ENCODE measurements at regions not wholly inside any gene's neighbourhood (a gene's known extent, or its start where the extent isn't known, plus 50 kb on each side); places are given as distances from the start of the nearest gene placed in this dataset.
A peak's percentile ranks its signal among the peaks of the same experiment; 100 is the strongest.
"Not testable (repeated sequence)": the region's sequence is repeated elsewhere in the genome, so short reads cannot be mapped to it uniquely, and the experiment has no call there.

DNA sequence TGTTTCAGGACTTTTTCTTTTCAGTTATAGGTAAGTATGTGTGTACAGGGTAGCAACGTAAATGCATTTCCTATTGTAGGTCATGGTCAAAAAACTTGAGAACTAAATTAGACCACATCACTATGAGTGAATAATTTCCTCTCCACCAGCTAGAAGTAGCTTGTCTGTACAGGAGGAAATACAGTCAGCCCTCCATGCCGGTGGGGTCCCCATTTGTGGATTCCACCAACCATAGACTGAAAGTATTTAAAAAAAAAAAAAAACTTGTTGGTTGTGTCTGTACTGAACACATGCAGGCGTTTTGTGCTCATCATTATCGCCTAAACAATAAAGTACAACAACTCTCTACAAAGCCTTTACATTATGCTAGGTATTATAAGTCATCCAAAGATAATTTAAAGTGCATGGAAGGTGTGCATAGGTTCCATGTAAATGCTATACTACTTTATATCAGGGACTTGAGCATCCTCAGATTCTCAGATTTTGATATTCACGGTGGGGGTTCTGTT is 94.2 kb upstream of the NDUFV2 start:
- TF ChIP-seq GATA1 (IDR thresholded peaks at IDR 0.05; ENCODE audit: low read depth, low read length) (no peak), POLR2A (IDR thresholded peaks at IDR 0.05; ENCODE audit: low read length) (no peak)
- peak in 1 of 2 experiments; percentile 49 for DNase-seq

DNA sequence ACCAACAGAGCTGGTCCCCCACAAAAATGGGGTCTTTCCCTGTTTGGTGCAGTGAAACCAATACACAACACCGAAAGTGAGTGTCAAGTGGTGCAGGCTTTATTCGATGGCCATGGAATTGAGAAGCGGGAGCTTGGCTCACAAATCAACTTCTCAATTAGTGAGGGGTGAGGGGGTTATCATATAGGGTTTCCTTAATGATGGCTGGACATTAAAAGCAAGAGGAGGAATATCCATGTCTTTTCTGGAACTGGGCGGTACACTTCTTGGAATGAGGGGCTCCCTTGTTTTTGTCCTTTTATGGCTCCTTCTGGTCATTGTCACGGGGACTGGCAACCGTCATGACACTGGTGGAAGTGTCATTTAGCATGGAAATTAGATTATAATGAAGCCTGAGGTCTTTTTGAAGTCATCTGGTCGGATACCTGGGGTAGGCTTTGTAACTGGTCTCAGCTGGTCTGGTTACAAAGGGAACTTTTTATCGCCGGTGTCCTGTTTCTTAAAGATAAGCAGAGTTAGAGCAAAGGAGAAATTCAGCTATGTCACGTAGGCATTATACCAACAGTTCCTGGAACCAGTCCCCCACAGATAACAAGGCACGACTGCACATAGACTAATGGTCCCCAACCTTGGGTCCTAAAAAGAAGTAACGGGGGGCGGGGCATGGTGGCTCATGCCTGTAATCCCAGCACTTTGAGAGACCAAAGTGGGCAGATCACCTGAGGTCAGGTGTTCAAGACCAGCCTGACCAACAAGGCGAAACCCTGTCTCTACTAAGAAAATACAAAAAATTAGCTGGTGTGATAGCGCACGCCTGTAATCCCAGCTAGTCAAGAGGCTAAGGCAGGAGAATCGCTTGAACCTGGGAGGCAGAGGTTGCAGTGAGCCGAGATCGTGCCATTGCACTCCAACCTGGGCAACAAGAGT is 93.5 kb upstream of the NDUFV2 start:
- TF ChIP-seq POLR2A (IDR thresholded peaks at IDR 0.05; ENCODE audit: low read length) (peak; percentile 32), GATA1 (IDR thresholded peaks at IDR 0.05; ENCODE audit: low read depth, low read length) (peak; percentile 47)
- DNase-seq: peak; percentile 87 to 98

DNA sequence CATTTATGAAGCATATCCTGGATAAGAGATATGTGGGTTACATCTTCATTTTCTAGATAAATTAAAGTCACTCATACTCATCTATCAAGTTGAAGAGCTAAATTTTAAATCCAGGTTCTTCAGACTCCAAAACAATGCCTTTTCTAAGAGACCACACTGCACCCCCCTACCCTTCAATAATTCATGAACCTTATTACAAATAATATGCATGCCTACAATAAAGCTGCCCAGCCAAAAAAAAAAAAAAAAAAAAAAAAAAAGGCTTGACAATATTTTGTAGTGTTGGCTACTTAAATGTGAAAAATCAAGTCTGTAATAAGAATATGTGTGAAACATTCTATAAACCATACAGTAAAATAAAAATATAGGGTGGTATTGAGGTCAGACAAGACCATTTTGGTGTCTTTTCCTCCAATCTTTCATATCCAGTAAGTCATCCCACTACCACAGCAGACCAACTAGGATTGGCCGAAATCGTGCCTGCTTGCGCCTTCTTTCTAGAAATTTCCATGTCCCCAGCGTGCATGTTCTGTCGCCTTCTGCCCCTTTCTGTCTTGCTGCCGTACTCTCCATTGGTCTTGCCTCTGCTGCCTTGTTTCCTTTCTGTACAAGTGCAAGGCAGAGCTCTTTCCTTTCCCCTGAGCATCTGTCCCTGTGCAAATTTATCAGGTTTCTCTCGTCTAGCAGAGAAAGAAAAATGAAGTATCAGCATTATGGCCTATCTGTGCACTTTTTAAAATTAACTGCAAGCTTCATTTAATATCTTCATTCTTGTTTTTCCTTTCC is 92.6 kb upstream of the NDUFV2 start:
- peak in 1 of 2 experiments; percentile 52 for DNase-seq
- no peak for TF ChIP-seq POLR2A (IDR thresholded peaks at IDR 0.05; ENCODE audit: low read length)
- no peak for TF ChIP-seq GATA1 (IDR thresholded peaks at IDR 0.05; ENCODE audit: low read depth, low read length)

GRCh38 chr18:9011431-9011830 is 91.1 kb upstream of the NDUFV2 start:
- DNase-seq: no peak
- TF ChIP-seq POLR2A (IDR thresholded peaks at IDR 0.05; ENCODE audit: low read length) (no peak), GATA1 (IDR thresholded peaks at IDR 0.05; ENCODE audit: low read depth, low read length) (no peak)

DNA sequence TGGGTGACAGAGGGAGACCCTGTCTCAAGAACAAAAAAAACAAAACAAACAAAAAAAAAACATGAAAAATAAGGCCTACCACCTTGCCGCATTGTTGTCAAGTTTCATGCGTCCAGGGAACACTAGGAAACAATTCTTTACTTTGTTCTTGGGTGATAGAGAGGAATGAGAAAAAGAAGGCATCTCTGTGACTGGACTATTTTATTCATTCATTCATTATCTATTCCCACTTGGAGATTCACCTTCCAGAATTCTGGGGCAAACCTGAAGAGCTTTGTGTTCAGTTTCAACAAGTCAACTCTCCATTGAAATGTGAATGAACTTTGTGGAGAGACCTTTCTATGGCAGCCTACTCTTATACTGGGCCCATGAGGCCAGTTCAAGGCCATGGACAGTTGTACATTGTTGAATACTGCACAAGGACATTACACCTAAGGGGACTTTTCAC is 88.5 kb upstream of the NDUFV2 start:
- TF ChIP-seq GATA1 (IDR thresholded peaks at IDR 0.05; ENCODE audit: low read depth, low read length) (no peak), POLR2A (IDR thresholded peaks at IDR 0.05; ENCODE audit: low read length) (no peak)

GRCh38 chr18:9015689-9016088 is 86.8 kb upstream of the NDUFV2 start:
- no peak for TF ChIP-seq POLR2A (IDR thresholded peaks at IDR 0.05; ENCODE audit: low read length)
- TF ChIP-seq GATA1 (IDR thresholded peaks at IDR 0.05; ENCODE audit: low read depth, low read length): no peak
- DNase-seq: no peak

More for the DNA sequence above, 88.5 kb upstream of the NDUFV2 start:
- peak in 1 of 2 experiments; percentile 22 for DNase-seq

GRCh38 chr18:9016633-9017166 is 85.8 kb upstream of the NDUFV2 start:
- no peak for TF ChIP-seq POLR2A (IDR thresholded peaks at IDR 0.05; ENCODE audit: low read length)
- TF ChIP-seq GATA1 (IDR thresholded peaks at IDR 0.05; ENCODE audit: low read depth, low read length): no peak
- DNase-seq: peak in 1 of 2 experiments; percentile 92

- peak; percentile 65 for TF ChIP-seq POLR2A (IDR thresholded peaks at IDR 0.05; ENCODE audit: low read length)
- no peak for TF ChIP-seq GATA1 (IDR thresholded peaks at IDR 0.05; ENCODE audit: low read depth, low read length)
- peak; percentile 95 to 96 for DNase-seq
These were observed 85.2 kb upstream of the NDUFV2 start for GRCh38 chr18:9017167-9017904.

DNA sequence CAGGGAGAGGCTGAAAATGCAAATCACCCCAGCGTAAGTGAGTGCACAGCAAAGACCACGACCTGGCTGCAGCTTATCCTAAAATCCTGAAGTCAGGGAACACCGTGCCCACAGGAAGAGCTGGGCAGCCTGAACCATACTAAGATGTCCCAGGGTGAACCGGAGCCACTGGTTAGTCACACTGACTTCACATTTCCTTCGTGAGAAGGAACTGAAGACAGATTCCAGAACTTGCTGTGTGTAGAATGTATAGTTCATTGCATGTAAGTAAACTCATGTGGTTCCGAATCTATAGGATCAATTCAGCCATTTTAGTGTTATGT is 84.6 kb upstream of the NDUFV2 start:
- DNase-seq: no peak
- no peak for TF ChIP-seq POLR2A (IDR thresholded peaks at IDR 0.05; ENCODE audit: low read length)
- no peak for TF ChIP-seq GATA1 (IDR thresholded peaks at IDR 0.05; ENCODE audit: low read depth, low read length)

GRCh38 chr18:9019135-9019534 is 83.4 kb upstream of the NDUFV2 start:
- TF ChIP-seq POLR2A (IDR thresholded peaks at IDR 0.05; ENCODE audit: low read length) (no peak), GATA1 (IDR thresholded peaks at IDR 0.05; ENCODE audit: low read depth, low read length) (no peak)
- no peak for DNase-seq

- DNase-seq: no peak
- TF ChIP-seq GATA1 (IDR thresholded peaks at IDR 0.05; ENCODE audit: low read depth, low read length) (no peak), POLR2A (IDR thresholded peaks at IDR 0.05; ENCODE audit: low read length) (no peak)
These were observed 82.3 kb upstream of the NDUFV2 start for GRCh38 chr18:9020221-9020620.

DNA sequence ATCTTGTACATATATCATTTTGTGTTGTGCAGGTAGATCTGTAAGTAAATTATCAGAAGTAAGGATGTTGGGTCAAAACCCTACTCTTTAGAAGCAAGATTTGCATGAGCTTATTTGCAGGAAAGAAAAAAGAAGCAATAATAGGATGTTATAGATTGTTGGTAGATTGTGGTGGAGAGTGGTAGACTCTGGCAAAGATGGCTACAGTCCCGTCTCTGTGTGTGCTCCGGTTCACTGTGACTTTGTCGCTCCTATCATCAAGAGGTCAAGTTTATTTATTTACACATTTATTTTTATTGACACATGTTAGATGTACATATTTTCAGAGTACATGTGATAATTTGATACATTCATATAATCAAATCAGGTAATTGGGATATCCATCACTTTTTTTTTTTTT is 81.0 kb upstream of the NDUFV2 start:
- no peak for DNase-seq
- TF ChIP-seq GATA1 (IDR thresholded peaks at IDR 0.05; ENCODE audit: low read depth, low read length) (no peak), POLR2A (IDR thresholded peaks at IDR 0.05; ENCODE audit: low read length) (no peak)

GRCh38 chr18:9022397-9023155 is 79.9 kb upstream of the NDUFV2 start:
- no peak for DNase-seq
- TF ChIP-seq GATA1 (IDR thresholded peaks at IDR 0.05; ENCODE audit: low read depth, low read length) (no peak), POLR2A (IDR thresholded peaks at IDR 0.05; ENCODE audit: low read length) (no peak)

DNA sequence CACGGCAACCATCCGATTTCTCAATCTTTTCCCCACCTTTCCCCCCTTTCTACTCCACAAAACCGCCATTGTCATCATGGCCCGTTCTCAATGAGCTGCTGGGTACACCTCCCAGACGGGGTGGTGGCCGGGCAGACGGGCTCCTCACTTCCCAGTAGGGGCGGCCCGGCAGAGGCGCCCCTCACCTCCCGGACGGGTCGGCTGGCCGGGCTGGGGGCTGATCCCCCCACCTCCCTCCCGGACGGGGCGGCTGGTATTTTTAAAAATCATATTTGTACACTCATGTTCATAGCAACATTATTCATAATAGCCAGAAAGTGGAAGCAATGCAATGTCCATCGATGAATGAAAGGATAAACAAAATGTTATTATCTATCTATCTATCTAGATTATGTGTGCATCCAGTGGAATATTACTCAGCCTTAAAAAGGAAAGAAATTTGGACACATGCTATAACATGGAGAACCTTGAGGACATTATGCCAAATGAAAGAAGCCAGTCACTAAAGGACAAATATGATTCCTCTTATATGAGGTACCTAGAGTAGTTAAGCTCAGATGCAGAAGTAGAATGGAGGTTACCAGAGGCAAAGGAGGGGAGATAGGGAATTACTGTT is 78.4 kb upstream of the NDUFV2 start:
- not testable (repeated sequence) for DNase-seq

Data from erythroblast (primary cell).